ENCODE measurements at regions not wholly inside any gene's neighbourhood (a gene's known extent, or its start where the extent isn't known, plus 50 kb on each side); places are given as distances from the start of the nearest gene placed in this dataset.

DNA sequence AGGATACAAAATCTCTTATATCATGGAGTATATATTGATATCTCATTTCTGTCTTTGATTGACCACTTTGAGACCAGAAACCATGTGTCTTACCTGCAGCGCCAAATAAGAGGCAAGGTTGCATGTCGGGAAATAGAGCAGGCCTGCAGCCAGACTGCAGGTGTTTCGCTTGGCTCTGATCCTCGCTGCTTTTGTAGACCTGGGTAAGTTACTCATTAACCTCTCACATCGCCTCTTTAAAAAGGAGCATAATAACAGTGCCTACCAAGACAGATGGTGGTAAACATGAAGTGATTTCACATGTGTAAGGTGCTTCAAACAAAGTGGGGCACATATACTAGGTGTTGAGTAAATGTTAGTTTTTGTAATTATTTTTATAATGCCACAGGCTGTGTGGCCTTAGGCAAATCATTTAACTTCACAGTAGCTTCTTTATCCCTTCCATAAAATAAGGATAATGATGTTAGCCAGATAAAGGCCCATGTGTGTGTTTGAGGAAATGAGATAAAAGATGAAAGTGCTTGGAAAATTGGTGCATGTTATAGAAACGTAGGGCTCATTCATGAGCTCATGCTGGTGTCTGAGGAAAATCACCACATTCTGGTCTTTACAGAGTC lies 248.8 kb upstream of the MAP3K7 start:
- Histone ChIP-seq H3K4me1 (no peaks in the 10 kb centered on the region), H3K9me3 (no peaks in the 10 kb centered on the region), H3K27ac (no peak overlapping the region), H3K4me3 (no peak overlapping the region), H3K27me3 (no peaks in the 10 kb centered on the region), H3K36me3 (no peaks in the 10 kb centered on the region)
- TF ChIP-seq CTCF (IDR thresholded peaks at IDR 0.05), result no peak
- no peak for DNase-seq
- ATAC-seq, result peak; percentile 23
- intact Hi-C loops (cut with DNase I), result no loop called here

GRCh38 chr6:90829311-90829710 lies 242.4 kb upstream of the MAP3K7 start:
- no peak for TF ChIP-seq CTCF (IDR thresholded peaks at IDR 0.05)
- Histone ChIP-seq H3K27ac (no peak overlapping the region), H3K9me3 (no peaks in the 10 kb centered on the region), H3K36me3 (no peaks in the 10 kb centered on the region), H3K27me3 (no peaks in the 10 kb centered on the region), H3K4me3 (no peak overlapping the region), H3K4me1 (no peaks in the 10 kb centered on the region)
- ATAC-seq (no peak), DNase-seq (no peak)
- intact Hi-C loops (cut with DNase I), result no loop called here

- intact Hi-C loops (cut with DNase I), result no loop called here
- Histone ChIP-seq H3K4me1 (no peaks in the 10 kb centered on the region), H3K4me3 (no peak overlapping the region), H3K27me3 (no peaks in the 10 kb centered on the region), H3K36me3 (no peaks in the 10 kb centered on the region), H3K9me3 (no peaks in the 10 kb centered on the region), H3K27ac (no peak overlapping the region)
- no peak for ATAC-seq
- TF ChIP-seq CTCF (IDR thresholded peaks at IDR 0.05), result no peak
- no peak for DNase-seq
Observed at GRCh38 chr6:90820436-90820835, 233.6 kb upstream of the MAP3K7 start.

DNA sequence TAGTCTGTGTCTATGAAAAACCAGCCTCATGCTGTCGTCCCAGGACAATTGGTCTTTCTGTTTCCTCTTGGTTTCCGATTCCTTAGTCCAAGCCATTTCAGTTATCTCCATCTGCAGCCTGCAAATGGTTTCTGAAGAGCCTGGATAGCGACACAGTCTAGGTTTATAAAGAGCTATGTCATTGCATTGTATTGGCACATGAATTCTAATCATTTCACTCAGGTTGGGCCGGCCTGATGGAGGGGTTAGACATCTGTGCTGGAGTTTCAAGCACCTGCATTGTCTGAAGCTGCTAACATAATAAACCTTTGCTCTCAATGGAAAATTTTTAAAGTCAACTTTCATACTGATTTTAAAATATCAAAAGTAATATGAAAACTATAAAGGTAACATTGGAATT lies 232.6 kb upstream of the MAP3K7 start:
- no peak for ATAC-seq

GRCh38 chr6:90818163-90818562 lies 231.3 kb upstream of the MAP3K7 start:
- no peak for DNase-seq
- Histone ChIP-seq H3K27ac (no peak overlapping the region), H3K36me3 (no peaks in the 10 kb centered on the region), H3K9me3 (no peaks in the 10 kb centered on the region), H3K27me3 (no peaks in the 10 kb centered on the region), H3K4me1 (no peaks in the 10 kb centered on the region), H3K4me3 (no peak overlapping the region)
- TF ChIP-seq CTCF (IDR thresholded peaks at IDR 0.05), result no peak
- ATAC-seq, result no peak
- intact Hi-C loops (cut with DNase I), result no loop called here

More for the DNA sequence above, 232.6 kb upstream of the MAP3K7 start:
- H3K4me3 ChIP-seq, result no peak overlapping the region
- no peaks in the 10 kb centered on the region for H3K27me3 ChIP-seq
- intact Hi-C loops (cut with DNase I), result no loop called here
- H3K36me3 ChIP-seq, result no peaks in the 10 kb centered on the region
- H3K9me3 ChIP-seq, result no peaks in the 10 kb centered on the region
- no peak overlapping the region for H3K27ac ChIP-seq
- DNase-seq, result no peak
- TF ChIP-seq CTCF (IDR thresholded peaks at IDR 0.05), result no peak
- H3K4me1 ChIP-seq, result no peaks in the 10 kb centered on the region

GRCh38 chr6:90816764-90817163 lies 229.9 kb upstream of the MAP3K7 start:
- no peak for ATAC-seq
- no peaks in the 10 kb centered on the region for H3K4me1 ChIP-seq
- no peak for TF ChIP-seq CTCF (IDR thresholded peaks at IDR 0.05)
- no peak for DNase-seq
- H3K27me3 ChIP-seq, result no peaks in the 10 kb centered on the region
- H3K27ac ChIP-seq, result no peak overlapping the region
- H3K9me3 ChIP-seq, result no peaks in the 10 kb centered on the region
- no peaks in the 10 kb centered on the region for H3K36me3 ChIP-seq
- intact Hi-C loops (cut with DNase I), result no loop called here
- no peak overlapping the region for H3K4me3 ChIP-seq

All from upper lobe of right lung (tissue), 1 donor.